Colonic mucosa (tissue), 4 donors: ENCODE measurements at regions not wholly inside any gene's neighbourhood (a gene's known extent, or its start where the extent isn't known, plus 50 kb on each side); places are given as distances from the start of the nearest gene placed in this dataset.

Experiments used
- DNase-seq: peaks from one replicate; pipeline ENCODE4 v3.0.0-alpha.2; 2020
- H3K27ac ChIP-seq: fragments of 200-600 bp; one replicate; pipeline ENCODE4 v1.8.0; 2021
- H3K27me3 ChIP-seq: fragments of 200-600 bp; one replicate; pipeline ENCODE4 v1.8.0; 2021
- H3K36me3 ChIP-seq: fragments of 200-600 bp; one replicate; pipeline ENCODE4 v1.8.0; 2021
- H3K4me1 ChIP-seq: fragments of 200-600 bp; one replicate; pipeline ENCODE4 v1.8.0; 2021; ENCODE audit warnings: mild to moderate bottlenecking
- H3K4me3 ChIP-seq: fragments of 200-600 bp; one replicate; pipeline ENCODE4 v1.8.0; 2021
- H3K9ac ChIP-seq, 2 donors: one replicate each; pipeline ENCODE4 v1.7.0; 2013; ENCODE audit warnings: control low read depth in 2 of 2, low read depth in 2 of 2, low read length in 2 of 2
- H3K9me3 ChIP-seq: fragments of 200-600 bp; one replicate; pipeline ENCODE4 v1.8.0; 2021
- intact Hi-C: fragments of 100-400 bp; cut with DNase I; formaldehyde crosslinking; loops from one replicate; pipeline ENCODE4 v1.14.1; 2022
- TF ChIP-seq, protein P1 (sequence below): fragments of 200-600 bp; IDR thresholded peaks from one replicate; pipeline ENCODE4 v1.8.0; 2022; ENCODE audit warnings: antibody characterized with exemption, mild to moderate bottlenecking
- donor health status: healthy.
- donor health status: DM: no; HTN: no; CAD: no.
- donor health status: DM: no; HTN: no; CAD: no.

DNA sequence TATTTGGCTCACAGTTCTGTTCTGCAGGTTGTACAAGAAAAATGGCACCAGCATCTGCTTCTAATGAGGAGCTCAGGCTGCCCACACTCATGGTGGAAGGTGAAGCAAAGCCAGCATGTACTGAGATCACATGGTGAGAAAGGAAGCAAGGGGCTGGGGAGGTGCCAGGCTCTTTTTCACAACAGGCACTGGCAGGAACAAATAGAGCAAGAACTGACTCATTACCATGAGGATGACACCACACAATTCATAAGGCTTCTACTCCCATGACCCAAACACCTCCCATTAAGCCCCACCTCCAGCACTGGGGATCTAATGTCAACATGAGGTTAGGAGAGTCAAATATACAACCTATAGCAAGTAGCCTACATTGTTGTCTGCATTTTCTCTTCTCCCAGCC is 522.6 kb downstream of the RFC3 start:
- H3K9ac ChIP-seq: no peak overlapping the region
- no peak for DNase-seq

DNA sequence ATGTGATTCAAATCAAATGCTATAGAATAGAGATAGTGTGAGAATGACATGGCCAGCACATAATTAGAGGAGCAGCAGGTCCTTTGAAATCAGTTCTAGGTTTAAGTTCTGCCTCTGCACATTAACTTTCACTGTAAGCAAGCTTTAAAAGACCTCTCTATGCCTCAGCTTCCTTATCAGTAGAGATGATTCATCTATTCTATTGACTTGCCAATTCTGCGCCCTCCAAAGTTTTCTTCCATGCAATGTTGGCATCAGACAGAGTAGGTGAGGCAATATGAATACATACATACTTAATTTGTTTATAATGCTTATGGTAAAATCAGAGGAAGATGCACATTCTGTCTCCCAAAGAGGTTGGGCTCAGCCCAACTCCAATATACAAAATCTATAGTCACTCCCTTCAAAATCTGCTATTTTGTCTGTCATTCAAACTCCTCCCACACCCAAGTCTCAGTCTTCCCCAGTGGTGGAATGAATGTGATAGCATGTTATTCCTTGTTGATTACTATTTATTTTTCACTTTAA is 525.5 kb downstream of the RFC3 start:
- TF ChIP-seq, protein P1, sequence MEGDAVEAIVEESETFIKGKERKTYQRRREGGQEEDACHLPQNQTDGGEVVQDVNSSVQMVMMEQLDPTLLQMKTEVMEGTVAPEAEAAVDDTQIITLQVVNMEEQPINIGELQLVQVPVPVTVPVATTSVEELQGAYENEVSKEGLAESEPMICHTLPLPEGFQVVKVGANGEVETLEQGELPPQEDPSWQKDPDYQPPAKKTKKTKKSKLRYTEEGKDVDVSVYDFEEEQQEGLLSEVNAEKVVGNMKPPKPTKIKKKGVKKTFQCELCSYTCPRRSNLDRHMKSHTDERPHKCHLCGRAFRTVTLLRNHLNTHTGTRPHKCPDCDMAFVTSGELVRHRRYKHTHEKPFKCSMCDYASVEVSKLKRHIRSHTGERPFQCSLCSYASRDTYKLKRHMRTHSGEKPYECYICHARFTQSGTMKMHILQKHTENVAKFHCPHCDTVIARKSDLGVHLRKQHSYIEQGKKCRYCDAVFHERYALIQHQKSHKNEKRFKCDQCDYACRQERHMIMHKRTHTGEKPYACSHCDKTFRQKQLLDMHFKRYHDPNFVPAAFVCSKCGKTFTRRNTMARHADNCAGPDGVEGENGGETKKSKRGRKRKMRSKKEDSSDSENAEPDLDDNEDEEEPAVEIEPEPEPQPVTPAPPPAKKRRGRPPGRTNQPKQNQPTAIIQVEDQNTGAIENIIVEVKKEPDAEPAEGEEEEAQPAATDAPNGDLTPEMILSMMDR: no peak
- no peak overlapping the region for H3K27ac ChIP-seq
- H3K9ac ChIP-seq: no peak overlapping the region
- H3K9me3 ChIP-seq: no peaks in the 10 kb centered on the region
- H3K4me3 ChIP-seq: no peak overlapping the region
- no peak for DNase-seq
- H3K36me3 ChIP-seq: no peaks in the 10 kb centered on the region
- H3K4me1 ChIP-seq: no peaks in the 10 kb centered on the region
- intact Hi-C loops: no loop called here
- H3K27me3 ChIP-seq: no peaks in the 10 kb centered on the region

More for the DNA sequence above, 522.6 kb downstream of the RFC3 start:
- Histone ChIP-seq H3K27me3 (no peaks in the 10 kb centered on the region), H3K36me3 (no peaks in the 10 kb centered on the region), H3K9me3 (no peaks in the 10 kb centered on the region), H3K4me3 (no peak overlapping the region), H3K27ac (no peak overlapping the region), H3K4me1 (no peaks in the 10 kb centered on the region)
- TF ChIP-seq, protein P1: no peak
- intact Hi-C loops: no loop called here

DNA sequence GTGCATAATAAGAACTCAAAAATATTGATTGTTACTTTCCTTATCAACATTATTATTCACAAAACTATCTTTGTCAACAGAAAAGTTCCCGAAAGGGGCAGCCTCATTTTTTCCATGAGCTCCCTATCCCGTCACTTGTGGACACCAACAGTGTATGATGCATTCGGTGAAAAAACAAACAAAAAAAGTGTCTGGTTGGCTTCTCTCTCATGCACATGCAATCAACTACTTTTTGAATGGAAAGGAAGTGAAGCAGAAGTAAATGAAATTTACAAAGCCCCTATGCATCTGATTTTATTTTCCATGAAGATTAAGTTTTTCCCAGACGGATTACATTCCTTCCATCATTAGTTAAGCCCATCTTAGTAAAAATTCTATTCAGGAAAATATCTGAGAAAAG is 526.9 kb downstream of the RFC3 start:
- H3K4me1 ChIP-seq: no peaks in the 10 kb centered on the region
- TF ChIP-seq, protein P1: no peak
- H3K4me3 ChIP-seq: no peak overlapping the region
- no peak overlapping the region for H3K9ac ChIP-seq
- no peaks in the 10 kb centered on the region for H3K36me3 ChIP-seq
- DNase-seq: no peak
- H3K9me3 ChIP-seq: no peaks in the 10 kb centered on the region
- intact Hi-C loops: no loop called here
- no peaks in the 10 kb centered on the region for H3K27me3 ChIP-seq
- H3K27ac ChIP-seq: no peak overlapping the region

DNA sequence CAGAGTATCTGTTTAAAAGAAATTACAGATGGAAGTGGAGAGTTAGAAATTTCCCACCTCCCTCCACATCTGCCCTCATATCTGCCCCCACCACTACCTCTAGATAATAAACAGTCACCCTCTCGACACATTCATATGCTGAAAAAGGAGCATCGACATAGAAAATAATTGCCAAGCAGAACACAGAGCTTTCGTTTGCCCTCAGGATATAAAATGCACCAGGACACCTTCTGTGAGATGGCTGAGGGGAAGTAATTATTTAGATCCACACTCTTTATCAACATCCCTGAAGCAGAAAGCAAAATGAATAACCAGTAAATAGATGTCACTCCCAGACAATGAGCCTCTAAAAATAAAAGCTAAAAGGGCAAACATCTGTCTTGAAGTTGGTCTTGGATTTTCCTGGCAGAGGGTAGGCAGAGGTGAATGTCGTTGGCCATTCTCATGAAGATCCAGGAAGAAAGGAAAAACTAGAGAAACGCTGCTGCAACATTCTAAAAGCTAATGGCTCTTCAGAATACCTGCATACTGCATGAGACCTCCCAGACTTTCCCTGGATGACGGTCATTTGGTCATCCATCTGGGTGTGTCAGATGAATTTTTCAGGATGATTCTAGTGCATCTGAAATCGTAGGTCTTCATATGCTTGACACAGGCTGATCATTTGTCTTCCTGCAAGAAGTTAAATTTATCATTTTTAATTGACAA is 527.5 kb downstream of the RFC3 start:
- H3K27ac ChIP-seq: no peak overlapping the region
- intact Hi-C loops: no loop called here
- TF ChIP-seq, protein P1: no peak
- H3K4me3 ChIP-seq: no peak overlapping the region
- DNase-seq: no peak
- H3K36me3 ChIP-seq: no peaks in the 10 kb centered on the region
- no peaks in the 10 kb centered on the region for H3K4me1 ChIP-seq
- no peaks in the 10 kb centered on the region for H3K27me3 ChIP-seq
- H3K9me3 ChIP-seq: no peaks in the 10 kb centered on the region
- H3K9ac ChIP-seq: no peak overlapping the region

DNA sequence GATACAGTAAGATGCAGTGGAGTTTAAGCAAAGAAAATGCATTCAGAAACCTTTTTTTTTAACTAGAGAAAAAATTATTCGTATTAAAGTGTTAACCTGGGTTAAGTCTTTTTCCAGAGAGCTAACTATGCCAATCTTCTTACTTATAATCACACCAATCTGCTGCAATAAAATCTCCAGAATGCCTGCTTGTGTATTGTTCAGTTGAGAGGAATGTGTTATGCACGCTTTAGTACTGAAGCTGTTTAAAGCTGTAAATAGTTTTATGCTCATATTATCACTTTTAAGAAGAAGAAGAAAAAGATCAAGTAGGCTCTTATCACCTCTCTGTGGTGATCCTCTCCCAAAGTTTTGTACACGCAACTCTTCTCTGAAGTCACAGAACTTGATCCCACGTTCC is 528.7 kb downstream of the RFC3 start:
- DNase-seq: no peak
- Histone ChIP-seq H3K4me3 (no peak overlapping the region), H3K27me3 (no peaks in the 10 kb centered on the region), H3K9ac (no peak overlapping the region), H3K27ac (no peak overlapping the region), H3K4me1 (no peaks in the 10 kb centered on the region), H3K36me3 (no peaks in the 10 kb centered on the region), H3K9me3 (no peaks in the 10 kb centered on the region)
- TF ChIP-seq, protein P1: no peak
- intact Hi-C loops: no loop called here
